Liver (tissue), 8 donors: ENCODE measurements at regions not wholly inside any gene's neighbourhood (a gene's known extent, or its start where the extent isn't known, plus 50 kb on each side); places are given as distances from the start of the nearest gene placed in this dataset.

Experiments used
- DNase-seq: peaks from one replicate; pipeline ENCODE4 v3.0.0-alpha.2; 2017; ENCODE audit warnings: low spot score
- H3K27ac ChIP-seq, 2 donors: one replicate each; pipeline ENCODE4 v1.7.0; 2013; ENCODE audit warnings: inconsistent platforms in 2 of 2, low read length in 2 of 2, control low read depth in 1 of 2, low read depth in 1 of 2, mild to moderate bottlenecking in 1 of 2
- H3K27me3 ChIP-seq, 4 donors: one replicate each; pipeline versions ENCODE4 v1.6.1 to v1.7.0; 2013; ENCODE audit warnings: low read length in 3 of 4, inconsistent platforms in 1 of 4, mild to moderate bottlenecking in 1 of 4, moderate library complexity in 1 of 4; ENCODE audit not compliant: control insufficient read depth in 4 of 4, insufficient read depth in 4 of 4
- H3K36me3 ChIP-seq, 4 donors: one replicate each; pipeline versions ENCODE4 v1.6.1 to v1.7.0; 2013; ENCODE audit warnings: low read length in 3 of 4, mild to moderate bottlenecking in 3 of 4, low read depth in 1 of 4, moderate library complexity in 1 of 4; ENCODE audit not compliant: control insufficient read depth in 4 of 4, insufficient read depth in 3 of 4
- H3K4me1 ChIP-seq, 4 donors: one replicate each; pipeline versions ENCODE4 v1.6.1 to v1.7.0; 2013; ENCODE audit warnings: low read length in 3 of 4, mild to moderate bottlenecking in 3 of 4, moderate library complexity in 1 of 4; ENCODE audit not compliant: control insufficient read depth in 4 of 4, insufficient read depth in 4 of 4
- H3K4me3 ChIP-seq, 3 donors: one replicate each; pipeline versions ENCODE4 v1.6.1 to v1.7.0; 2013; ENCODE audit warnings: low read length in 3 of 3, control low read depth in 1 of 3, low read depth in 1 of 3, mild to moderate bottlenecking in 1 of 3
- H3K9ac ChIP-seq, 2 donors: one replicate each; pipeline ENCODE4 v1.7.0; 2013; ENCODE audit warnings: low read length in 2 of 2, mild to moderate bottlenecking in 2 of 2, moderate library complexity in 2 of 2, control low read depth in 1 of 2, low read depth in 1 of 2
- H3K9me3 ChIP-seq, 4 donors: one replicate each; pipeline versions ENCODE4 v1.6.1 to v1.7.0; 2013; ENCODE audit warnings: low read length in 3 of 4; ENCODE audit not compliant: control insufficient read depth in 4 of 4
- ATF3 ChIP-seq: IDR thresholded peaks from 2 replicates; pipeline ENCODE4 v1.6.1; 2016; ENCODE audit warnings: antibody characterized with exemption
- CTCF ChIP-seq: fragments of 150-350 bp; IDR thresholded peaks from 2 replicates; pipeline ENCODE4 v1.5.1; 2017; ENCODE audit warnings: improper control_type of control experiment, low read depth, low read length; ENCODE audit not compliant: missing input control
- EGR1 ChIP-seq, 2 donors: IDR thresholded peaks; 2 replicates each; pipeline ENCODE4 v1.6.1; 2016 to 2018; ENCODE audit warnings: antibody characterized with exemption in 2 of 2, low read depth in 2 of 2
- FOXA1 ChIP-seq: IDR thresholded peaks from 2 replicates; pipeline ENCODE4 v1.6.1; 2016; ENCODE audit warnings: antibody characterized with exemption
- FOXA2 ChIP-seq: IDR thresholded peaks from 2 replicates; pipeline ENCODE4 v1.6.1; 2016; ENCODE audit warnings: antibody characterized with exemption
- GABPA ChIP-seq, 2 donors: IDR thresholded peaks in 1 of 2; conservative IDR thresholded peaks in 1 of 2; 2 replicates each; pipeline ENCODE4 v1.6.1; 2016; ENCODE audit warnings: antibody characterized with exemption in 2 of 2, mild to moderate bottlenecking in 1 of 2, moderate library complexity in 1 of 2
- HNF4A ChIP-seq, 2 donors: conservative IDR thresholded peaks; 2 replicates each; pipeline ENCODE4 v1.6.1; 2016; ENCODE audit warnings: antibody characterized with exemption in 2 of 2, mild to moderate bottlenecking in 2 of 2
- HNF4G ChIP-seq: IDR thresholded peaks from 2 replicates; pipeline ENCODE4 v1.6.1; 2016; ENCODE audit warnings: antibody characterized with exemption
- NR2F2 ChIP-seq: IDR thresholded peaks from 2 replicates; pipeline ENCODE4 v1.6.1; 2016; ENCODE audit warnings: antibody characterized with exemption
- RAD21 ChIP-seq, 2 donors: IDR thresholded peaks; 2 replicates each; pipeline ENCODE4 v1.6.1; 2016; ENCODE audit warnings: antibody characterized with exemption in 2 of 2, mild to moderate bottlenecking in 2 of 2
- REST ChIP-seq: IDR thresholded peaks from 2 replicates; pipeline ENCODE4 v1.6.1; 2016; ENCODE audit warnings: antibody characterized with exemption, mild to moderate bottlenecking
- RXRA ChIP-seq, 2 donors: IDR thresholded peaks; 2 replicates each; pipeline ENCODE4 v1.6.1; 2017 to 2018; ENCODE audit warnings: antibody characterized with exemption in 2 of 2, mild to moderate bottlenecking in 1 of 2
- SP1 ChIP-seq: IDR thresholded peaks from 2 replicates; pipeline ENCODE4 v1.6.1; 2018; ENCODE audit warnings: antibody characterized with exemption, mild to moderate bottlenecking
- TAF1 ChIP-seq: conservative IDR thresholded peaks from 2 replicates; pipeline ENCODE4 v1.6.1; 2016; ENCODE audit warnings: antibody characterized with exemption, mild to moderate bottlenecking
- YY1 ChIP-seq: IDR thresholded peaks from 2 replicates; pipeline ENCODE4 v1.6.1; 2016; ENCODE audit warnings: antibody characterized with exemption, mild to moderate bottlenecking
- WGBS: extraction: QIAGEN DNeasy Blood & Tissue Kit; methylation state at CpG from one replicate; pipeline ENCODE4 v1.1.7; 2013; 5-methylcytosine and 5-hydroxymethylcytosine counted together
- donor health status: healthy.
- donor health status: healthy.
- donor health status: healthy.
- donor health status: healthy.
- donor health status: healthy.

- no peak for TF ChIP-seq CTCF
- TF ChIP-seq YY1: no peak
- no peak for TF ChIP-seq FOXA2
- no peak for TF ChIP-seq EGR1 (IDR thresholded peaks at IDR 0.05; ENCODE audit: low read depth in 2 of 2)
- TF ChIP-seq GABPA (IDR thresholded peaks at IDR 0.05 in 1 of 2, conservative IDR thresholded peaks at IDR 0.05 in 1 of 2): no peak
Observed at GRCh38 chr13:97630725-97631124, 196.8 kb downstream of the RAP2A start (continued).

- no peak for TF ChIP-seq FOXA1
- TF ChIP-seq RAD21 (IDR thresholded peaks at IDR 0.05): no peak
- no peak for TF ChIP-seq HNF4A (conservative IDR thresholded peaks at IDR 0.05)
- TF ChIP-seq TAF1: no peak
- no peak for TF ChIP-seq GABPA (IDR thresholded peaks at IDR 0.05 in 1 of 2, conservative IDR thresholded peaks at IDR 0.05 in 1 of 2)
- no peak for TF ChIP-seq FOXA2
- no peak for TF ChIP-seq YY1
- Histone ChIP-seq H3K9ac (no peak overlapping the region), H3K9me3 (peaks cover 1 to 6% (median 4%) of the 10 kb centered on the region in 4 donors), H3K4me1 (no peaks in the 10 kb centered on the region), H3K27ac (no peak overlapping the region), H3K27me3 (no peaks in the 10 kb centered on the region), H3K4me3 (no peak overlapping the region), H3K36me3 (no peaks in the 10 kb centered on the region)
- WGBS: 53% methylated on average over 3 of the region's 3 CpGs
- no peak for DNase-seq
Observed at GRCh38 chr13:97631158-97631557, 197.2 kb downstream of the RAP2A start.

- H3K4me3 ChIP-seq: no peak overlapping the region
- no peak overlapping the region for H3K27ac ChIP-seq
- no peak for DNase-seq
- H3K9me3 ChIP-seq: no peaks in the 10 kb centered on the region
- TF ChIP-seq REST (no peak), ATF3 (no peak), HNF4G (no peak), RXRA (IDR thresholded peaks at IDR 0.05) (no peak), EGR1 (IDR thresholded peaks at IDR 0.05; ENCODE audit: low read depth in 2 of 2) (no peak), SP1 (no peak), HNF4A (conservative IDR thresholded peaks at IDR 0.05) (no peak), YY1 (no peak), NR2F2 (no peak)
- H3K36me3 ChIP-seq: no peaks in the 10 kb centered on the region
- H3K9ac ChIP-seq: no peak overlapping the region
- no peaks in the 10 kb centered on the region for H3K27me3 ChIP-seq
- no peaks in the 10 kb centered on the region for H3K4me1 ChIP-seq
Observed at GRCh38 chr13:97639236-97639635, 205.3 kb downstream of the RAP2A start.
